DMS53 (cell line): ENCODE measurements at regions not wholly inside any gene's neighbourhood (a gene's known extent, or its start where the extent isn't known, plus 50 kb on each side); places are given as distances from the start of the nearest gene placed in this dataset.

ENCODE experiments used
- DNase-seq: peaks from one replicate; lab custom pipeline; 2025; lab: John Stamatoyannopoulos, UW

- no peak for DNase-seq
Observed at GRCh38 chr22:25366876-25367466, 147.5 kb downstream of the CRYBB2 start.

- DNase-seq = no peak
Observed at GRCh38 chr22:25367756-25368155, 148.3 kb downstream of the CRYBB2 start.

GRCh38 chr22:25368271-25368670 lies 148.8 kb downstream of the CRYBB2 start:
- peak; percentile 1 for DNase-seq

- no peak for DNase-seq
Observed at GRCh38 chr22:25369041-25369440, 149.6 kb downstream of the CRYBB2 start.

GRCh38 chr22:25370322-25370721 lies 150.9 kb downstream of the CRYBB2 start:
- no peak for DNase-seq

- no peak for DNase-seq
Observed at GRCh38 chr22:25372000-25372595, 152.7 kb downstream of the CRYBB2 start.

GRCh38 chr22:25373961-25374360 lies 154.5 kb downstream of the CRYBB2 start:
- DNase-seq = peak; percentile 9

- DNase-seq = no peak
Observed at GRCh38 chr22:25374869-25375268, 155.4 kb downstream of the CRYBB2 start.

- DNase-seq = no peak
Observed at GRCh38 chr22:25375683-25376082, 156.2 kb downstream of the CRYBB2 start.

- DNase-seq = no peak
Observed at GRCh38 chr22:25377699-25378098, 158.3 kb downstream of the CRYBB2 start.

GRCh38 chr22:25380122-25380747 lies 160.8 kb downstream of the CRYBB2 start:
- no peak for DNase-seq

GRCh38 chr22:25382762-25383161 lies 163.3 kb downstream of the CRYBB2 start:
- DNase-seq = no peak

- no peak for DNase-seq
Observed at GRCh38 chr22:25383278-25383820, 163.9 kb downstream of the CRYBB2 start.

GRCh38 chr22:25383892-25384291 lies 164.5 kb downstream of the CRYBB2 start:
- no peak for DNase-seq

- DNase-seq = no peak
Observed at GRCh38 chr22:25386538-25386884, 167.1 kb downstream of the CRYBB2 start.

GRCh38 chr22:25388415-25388814 lies 169.0 kb downstream of the CRYBB2 start:
- DNase-seq = no peak

GRCh38 chr22:25388866-25389540 lies 169.6 kb downstream of the CRYBB2 start:
- no peak for DNase-seq

- no peak for DNase-seq
Observed at GRCh38 chr22:25389541-25389919, 170.1 kb downstream of the CRYBB2 start.

GRCh38 chr22:25390297-25391240 lies 171.1 kb downstream of the CRYBB2 start:
- DNase-seq = no peak

- no peak for DNase-seq
Observed at GRCh38 chr22:25392584-25392983, 171.9 kb upstream of the GRK3 start.

GRCh38 chr22:25393121-25393805 lies 171.2 kb upstream of the GRK3 start:
- no peak for DNase-seq
